GM12874 (cell line): ENCODE measurements at regions not wholly inside any gene's neighbourhood (a gene's known extent, or its start where the extent isn't known, plus 50 kb on each side); places are given as distances from the start of the nearest gene placed in this dataset.

Source experiments
- CTCF ChIP-seq: IDR thresholded peaks from 2 replicates; pipeline ENCODE4 v1.5.1; 2011; ENCODE audit warnings: low read depth, mild to moderate bottlenecking, control low read depth, low read length, moderate library complexity; ENCODE audit not compliant: insufficient read depth

- TF ChIP-seq CTCF: no peak
Measured at GRCh38 chr1:232432313-232432712, 197.6 kb downstream of the SIPA1L2 start.

GRCh38 chr1:232431748-232432147, 198.2 kb downstream of the SIPA1L2 start:
- no peak for TF ChIP-seq CTCF

DNA sequence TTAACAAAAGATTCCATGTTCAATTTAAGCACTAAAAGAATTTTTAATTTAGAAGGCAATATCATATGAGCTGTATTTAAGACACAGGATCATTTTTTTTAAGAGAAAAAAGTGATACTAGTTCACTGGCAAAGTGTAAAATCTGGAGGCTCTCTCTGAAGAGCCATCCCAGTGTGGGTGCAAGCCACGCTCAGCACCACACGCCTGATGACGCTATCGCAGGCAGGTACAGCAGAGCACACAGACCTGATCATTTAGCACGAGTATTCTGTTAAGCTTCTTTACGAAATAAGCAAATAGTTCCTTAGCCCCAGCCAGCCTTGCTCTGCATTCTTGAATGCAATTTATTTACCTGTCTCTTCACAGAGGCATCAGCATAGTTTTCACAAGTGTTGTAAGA, 198.6 kb downstream of the SIPA1L2 start:
- TF ChIP-seq CTCF: no peak

DNA sequence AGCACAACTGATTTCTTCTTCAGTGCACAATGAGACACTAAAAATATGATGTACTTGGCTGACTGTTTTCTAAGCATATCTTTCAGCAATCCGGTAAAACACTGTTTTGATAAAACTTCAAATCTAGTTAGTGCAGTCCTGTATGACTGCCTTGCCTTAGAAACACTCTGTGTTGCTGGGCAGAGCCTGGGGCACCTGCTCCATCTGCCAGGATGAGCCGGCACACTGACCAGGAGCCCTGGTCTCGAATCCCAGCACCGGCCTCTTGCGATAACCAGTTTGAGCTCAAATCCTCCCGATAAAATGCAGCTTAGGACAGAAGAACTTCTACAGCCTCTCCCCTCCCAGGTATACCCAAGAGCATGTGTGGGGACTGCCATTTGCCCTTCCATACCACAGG, 199.5 kb downstream of the SIPA1L2 start:
- TF ChIP-seq CTCF: no peak

DNA sequence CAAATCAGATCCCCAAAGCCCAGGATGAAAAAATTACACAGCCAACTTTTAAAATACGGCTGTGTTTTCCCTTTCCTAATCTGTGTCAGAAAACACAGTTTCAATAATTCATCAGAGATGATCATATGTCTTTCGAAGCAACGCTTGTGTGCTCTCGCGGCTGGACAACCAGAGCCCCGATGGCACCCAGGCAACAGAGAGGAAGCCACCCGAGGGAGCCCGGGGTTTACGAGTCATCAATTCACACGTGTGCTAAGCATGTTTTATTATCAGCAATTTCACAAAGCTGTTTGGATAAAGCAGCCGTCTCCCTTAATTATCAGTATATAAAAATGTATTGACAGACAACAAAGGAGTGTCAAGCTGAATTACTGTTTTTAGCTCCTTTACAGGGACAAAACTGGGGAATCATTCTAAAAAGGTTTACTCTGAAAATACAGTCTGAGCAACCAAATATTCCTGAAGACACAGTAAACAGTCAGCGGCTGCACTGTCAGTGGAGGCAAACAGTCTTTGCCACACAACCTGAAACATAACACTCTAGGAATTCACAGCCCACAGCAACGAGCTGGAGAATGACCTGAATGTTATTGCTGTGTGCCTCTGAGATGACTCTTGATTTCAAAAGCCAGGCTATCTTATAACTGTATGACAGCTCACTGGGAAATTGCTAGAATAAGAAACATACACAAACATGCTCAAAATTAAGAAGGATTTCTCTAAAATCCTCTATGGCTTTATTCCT, 201.0 kb downstream of the SIPA1L2 start:
- TF ChIP-seq CTCF: no peak

GRCh38 chr1:232428036-232428645, 201.8 kb downstream of the SIPA1L2 start:
- TF ChIP-seq CTCF: no peak

- TF ChIP-seq CTCF: no peak
Measured at GRCh38 chr1:232426801-232427200, 203.1 kb downstream of the SIPA1L2 start.
